ENCODE measurements at regions not wholly inside any gene's neighbourhood (a gene's known extent, or its start where the extent isn't known, plus 50 kb on each side); places are given as distances from the start of the nearest gene placed in this dataset.

DNA sequence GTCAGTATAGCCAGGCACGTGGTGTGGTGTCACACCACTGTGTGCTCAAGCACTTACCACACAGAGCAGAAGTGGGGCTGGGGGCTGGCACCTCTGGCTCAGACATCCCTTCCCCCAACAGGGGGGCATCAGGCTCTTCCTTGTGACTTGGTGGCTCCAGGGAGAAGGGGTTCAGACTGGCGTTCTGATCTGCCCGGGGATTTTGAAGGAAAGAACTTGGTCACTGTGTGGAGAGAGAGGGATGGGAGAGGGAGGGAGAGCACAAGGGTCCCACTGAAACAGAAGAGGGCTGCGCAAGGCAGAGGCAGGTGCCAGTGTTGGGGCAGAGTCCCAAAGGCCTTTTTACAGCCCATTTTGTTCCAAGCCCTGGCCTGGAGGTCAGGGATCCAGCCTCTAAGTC lies 109.7 kb upstream of the ALDH1B1 start:
- intact Hi-C loops (cut with DNase I, micrococcal nuclease): no loop called here
- Mint-ChIP-seq H3K36me3 (ENCODE audit: low read depth) (no peaks in the 10 kb centered on the region), H3K4me1 (peaks cover 13% of the 10 kb centered on the region), H3K9me3 (ENCODE audit: low read depth) (no peaks in the 10 kb centered on the region), H3K27ac (no peak overlapping the region), H3K27me3 (peaks cover under 1% of the 10 kb centered on the region), H3K4me3 (no peak overlapping the region)
- POLR2A ChIA-PET: no interaction called here
- CTCF ChIA-PET: no interaction called here
- DNase-seq (no peak), ATAC-seq (no peak)

DNA sequence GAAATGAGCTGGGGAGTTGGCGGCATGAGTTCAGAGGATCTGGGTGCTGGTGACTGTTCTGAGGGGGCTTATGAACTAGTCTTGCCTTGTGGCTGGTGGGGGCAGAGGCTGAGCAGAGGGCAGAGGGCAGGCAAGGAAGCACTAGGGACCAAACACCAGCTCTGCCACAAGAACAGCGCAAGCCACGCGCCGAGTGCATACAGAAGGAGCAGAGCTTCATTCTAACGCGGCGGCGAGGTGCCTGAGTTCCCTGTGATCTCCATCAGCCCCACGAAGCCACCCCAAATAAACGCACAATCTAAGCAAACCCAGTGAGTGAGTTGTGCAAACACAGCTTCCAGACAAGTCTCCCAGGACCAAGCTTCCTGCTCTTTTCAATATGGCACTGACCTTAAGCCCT lies 110.6 kb upstream of the ALDH1B1 start:
- ChIA-PET POLR2A (no interaction called here), CTCF (interaction anchor here (0.8 kb wide), 1 partner anchor 122 kb away, joined by 3 read pairs; no protein-coding TSS in a partner anchor)
- peaks cover 13% of the 10 kb centered on the region for H3K4me1 Mint-ChIP-seq
- no peak for DNase-seq
- H3K9me3 Mint-ChIP-seq (ENCODE audit: low read depth): no peaks in the 10 kb centered on the region
- ATAC-seq: no peak
- H3K27ac Mint-ChIP-seq: no peak overlapping the region
- no peaks in the 10 kb centered on the region for H3K27me3 Mint-ChIP-seq
- intact Hi-C loops (cut with DNase I, micrococcal nuclease): no loop called here
- no peaks in the 10 kb centered on the region for H3K36me3 Mint-ChIP-seq (ENCODE audit: low read depth)
- no peak overlapping the region for H3K4me3 Mint-ChIP-seq

DNA sequence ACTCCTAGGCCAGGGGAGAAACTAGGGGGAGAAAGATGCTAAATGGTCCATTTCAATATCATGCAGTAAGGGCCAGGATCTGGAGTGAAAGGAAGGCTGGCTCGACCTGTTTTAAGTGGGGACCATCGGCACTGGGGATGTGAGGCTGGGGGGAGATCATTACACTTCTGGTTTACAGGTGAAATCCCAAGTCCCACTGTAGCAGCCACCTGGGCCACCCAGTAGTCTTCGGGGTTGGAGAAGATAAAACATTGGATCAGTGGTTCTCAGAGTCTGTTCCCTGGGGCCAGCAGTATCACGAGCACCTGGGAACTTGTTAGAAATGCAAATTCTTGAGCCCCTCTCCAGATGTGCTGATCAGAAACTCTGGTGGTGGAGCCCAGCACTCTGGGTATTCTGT lies 111.3 kb upstream of the ALDH1B1 start:
- CTCF ChIA-PET: no interaction called here

DNA sequence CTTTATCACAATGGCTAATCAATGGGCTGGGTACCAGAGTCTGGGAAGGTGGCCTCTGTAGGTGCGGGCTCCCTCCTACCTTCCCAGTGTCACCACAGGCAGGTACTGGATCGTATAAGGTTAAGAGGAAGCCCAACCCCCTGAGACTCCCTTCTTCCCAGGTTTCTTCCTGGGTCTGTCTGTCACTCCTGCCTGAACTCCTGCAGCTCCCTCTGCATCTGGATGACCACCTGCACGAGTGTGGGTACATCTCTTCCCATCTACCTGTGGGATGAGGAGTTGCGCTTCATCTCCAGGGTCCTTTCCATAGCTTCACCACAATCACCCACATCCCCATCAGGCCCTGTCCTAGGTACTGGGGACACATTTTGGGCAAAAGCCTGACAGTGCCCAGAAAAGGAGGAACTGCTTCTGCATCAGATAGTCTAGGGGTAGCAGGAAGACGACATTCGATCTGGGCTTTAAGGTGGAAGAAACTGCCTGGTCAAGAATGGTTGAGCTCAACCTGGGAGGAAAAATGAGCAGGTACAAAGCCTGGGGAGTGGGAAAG lies 112.2 kb upstream of the ALDH1B1 start:
- intact Hi-C loops (cut with DNase I, micrococcal nuclease): no loop called here

More for the DNA sequence above, 111.3 kb upstream of the ALDH1B1 start:
- no peaks in the 10 kb centered on the region for H3K27me3 Mint-ChIP-seq
- no peak overlapping the region for H3K27ac Mint-ChIP-seq
- no peaks in the 10 kb centered on the region for H3K9me3 Mint-ChIP-seq (ENCODE audit: low read depth)
- H3K36me3 Mint-ChIP-seq (ENCODE audit: low read depth): no peaks in the 10 kb centered on the region
- H3K4me1 Mint-ChIP-seq: peaks cover 13% of the 10 kb centered on the region
- POLR2A ChIA-PET: no interaction called here
- DNase-seq: no peak
- no peak for ATAC-seq
- H3K4me3 Mint-ChIP-seq: no peak overlapping the region
- intact Hi-C loops (cut with DNase I, micrococcal nuclease): no loop called here

DNA sequence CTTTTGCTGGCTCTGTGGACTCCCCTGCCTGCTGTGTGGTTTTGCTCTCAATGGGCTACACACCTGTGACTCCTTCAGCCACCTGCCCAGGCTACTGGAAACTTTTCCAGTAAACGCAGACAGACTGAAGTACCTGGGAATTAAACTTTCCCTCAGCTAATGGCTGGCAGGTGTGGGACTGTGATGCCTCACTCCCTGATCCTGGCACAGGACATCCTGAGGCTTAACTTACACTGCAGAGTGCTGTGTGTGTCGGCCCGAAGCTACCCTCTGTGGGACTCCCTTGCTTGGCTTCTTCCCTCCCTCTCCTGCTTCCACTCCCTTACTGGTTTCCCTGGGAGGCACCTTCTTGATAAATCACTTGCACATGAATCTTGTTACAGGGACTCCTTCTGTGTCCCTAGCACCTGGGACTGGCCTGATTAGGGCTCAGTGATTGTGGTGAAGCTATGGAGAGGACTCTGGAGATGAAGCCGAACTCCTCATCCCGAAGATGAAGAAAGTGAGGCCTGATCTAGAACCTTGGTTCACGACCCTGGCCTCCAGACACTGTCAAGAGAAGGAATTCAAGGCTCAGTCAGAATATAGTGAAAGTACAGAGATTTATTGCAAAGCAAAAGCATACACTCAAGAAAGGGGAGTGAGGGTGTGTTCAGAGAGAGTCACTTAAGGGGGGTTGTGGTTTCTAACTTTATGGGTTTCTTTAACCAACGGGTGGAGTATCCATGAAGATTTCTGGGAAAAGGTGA lies 113.4 kb upstream of the ALDH1B1 start:
- DNase-seq (no peak), ATAC-seq (no peak)
- no peaks in the 10 kb centered on the region for H3K9me3 Mint-ChIP-seq (ENCODE audit: low read depth)
- CTCF ChIA-PET: interaction anchor here (0.7 kb wide), 1 partner anchor 29 kb away, joined by 3 read pairs; no protein-coding TSS in a partner anchor
- intact Hi-C loops (cut with DNase I, micrococcal nuclease): no loop called here
- no peak overlapping the region for H3K27ac Mint-ChIP-seq
- POLR2A ChIA-PET: no interaction called here
- H3K4me3 Mint-ChIP-seq: no peak overlapping the region
- H3K36me3 Mint-ChIP-seq (ENCODE audit: low read depth): no peaks in the 10 kb centered on the region
- H3K27me3 Mint-ChIP-seq: no peaks in the 10 kb centered on the region
- peaks cover 13% of the 10 kb centered on the region for H3K4me1 Mint-ChIP-seq

More for the DNA sequence above, 112.2 kb upstream of the ALDH1B1 start:
- Mint-ChIP-seq H3K9me3 (ENCODE audit: low read depth) (no peaks in the 10 kb centered on the region), H3K4me3 (no peak overlapping the region), H3K36me3 (ENCODE audit: low read depth) (no peaks in the 10 kb centered on the region), H3K27ac (no peak overlapping the region), H3K27me3 (no peaks in the 10 kb centered on the region), H3K4me1 (peaks cover 13% of the 10 kb centered on the region)
- ChIA-PET CTCF (no interaction called here), POLR2A (no interaction called here)
- DNase-seq (no peak), ATAC-seq (no peak)

DNA sequence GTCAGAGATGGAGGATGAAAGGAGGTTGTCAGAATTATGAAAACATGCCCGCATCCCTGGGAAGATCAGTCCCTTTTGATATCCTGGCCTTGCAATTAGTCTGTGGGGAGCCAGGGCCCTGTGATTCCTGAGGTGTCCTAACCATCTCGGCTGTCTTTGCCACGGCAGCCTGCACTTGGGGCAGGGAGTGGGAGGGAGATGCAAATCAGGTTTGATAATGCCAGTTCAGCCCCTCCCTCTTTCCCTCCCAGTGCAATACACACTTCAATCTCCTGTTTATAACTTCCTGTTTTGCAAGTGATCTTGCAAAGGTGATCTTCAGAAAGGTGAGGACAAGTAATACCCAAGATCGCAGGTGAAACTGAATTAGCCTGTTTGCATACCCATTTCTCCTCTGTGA lies 114.0 kb upstream of the ALDH1B1 start:
- no peaks in the 10 kb centered on the region for H3K9me3 Mint-ChIP-seq (ENCODE audit: low read depth)
- intact Hi-C loops (cut with DNase I, micrococcal nuclease): no loop called here
- no peaks in the 10 kb centered on the region for H3K36me3 Mint-ChIP-seq (ENCODE audit: low read depth)
- POLR2A ChIA-PET: no interaction called here
- no peak overlapping the region for H3K4me3 Mint-ChIP-seq
- CTCF ChIA-PET: no interaction called here
- H3K4me1 Mint-ChIP-seq: peaks cover 13% of the 10 kb centered on the region
- no peak overlapping the region for H3K27ac Mint-ChIP-seq
- ATAC-seq (no peak), DNase-seq (peak; percentile 10)
- H3K27me3 Mint-ChIP-seq: no peaks in the 10 kb centered on the region

DNA sequence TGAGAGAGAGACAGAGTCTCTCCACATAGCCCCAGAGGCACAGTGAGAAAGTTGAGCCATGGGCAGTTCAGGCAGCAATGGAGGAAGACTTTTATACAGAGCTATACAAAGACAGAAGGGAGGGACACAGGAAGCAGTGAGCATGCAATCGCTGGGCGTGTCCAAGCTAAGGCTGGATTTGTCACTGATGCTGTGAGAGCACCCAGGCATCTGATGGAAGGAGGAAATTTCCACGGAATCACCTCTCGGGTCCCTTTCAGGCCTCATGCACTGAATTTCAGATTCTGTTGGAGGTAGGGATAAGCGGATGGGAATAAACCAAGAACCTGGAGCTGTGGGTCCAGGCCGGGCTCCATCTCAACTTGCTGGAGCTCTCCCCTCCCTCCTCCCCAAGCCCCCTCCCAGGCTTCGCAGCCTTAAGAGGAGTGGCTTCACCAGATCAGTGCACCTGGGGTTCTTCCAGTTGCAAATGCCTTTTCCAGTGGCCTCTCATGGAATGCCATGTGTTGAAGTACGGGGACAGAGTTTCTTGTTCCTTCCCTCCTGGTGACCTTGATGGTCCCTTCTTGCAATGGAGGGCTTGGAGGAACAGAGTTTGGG lies 114.8 kb upstream of the ALDH1B1 start:
- no peak overlapping the region for H3K4me3 Mint-ChIP-seq
- ATAC-seq (no peak), DNase-seq (no peak)
- POLR2A ChIA-PET: no interaction called here
- no peaks in the 10 kb centered on the region for H3K9me3 Mint-ChIP-seq (ENCODE audit: low read depth)
- H3K4me1 Mint-ChIP-seq: peaks cover 13% of the 10 kb centered on the region
- H3K27ac Mint-ChIP-seq: no peak overlapping the region
- CTCF ChIA-PET: no interaction called here
- H3K27me3 Mint-ChIP-seq: no peaks in the 10 kb centered on the region
- no peaks in the 10 kb centered on the region for H3K36me3 Mint-ChIP-seq (ENCODE audit: low read depth)
- intact Hi-C loops (cut with DNase I, micrococcal nuclease): no loop called here

DNA sequence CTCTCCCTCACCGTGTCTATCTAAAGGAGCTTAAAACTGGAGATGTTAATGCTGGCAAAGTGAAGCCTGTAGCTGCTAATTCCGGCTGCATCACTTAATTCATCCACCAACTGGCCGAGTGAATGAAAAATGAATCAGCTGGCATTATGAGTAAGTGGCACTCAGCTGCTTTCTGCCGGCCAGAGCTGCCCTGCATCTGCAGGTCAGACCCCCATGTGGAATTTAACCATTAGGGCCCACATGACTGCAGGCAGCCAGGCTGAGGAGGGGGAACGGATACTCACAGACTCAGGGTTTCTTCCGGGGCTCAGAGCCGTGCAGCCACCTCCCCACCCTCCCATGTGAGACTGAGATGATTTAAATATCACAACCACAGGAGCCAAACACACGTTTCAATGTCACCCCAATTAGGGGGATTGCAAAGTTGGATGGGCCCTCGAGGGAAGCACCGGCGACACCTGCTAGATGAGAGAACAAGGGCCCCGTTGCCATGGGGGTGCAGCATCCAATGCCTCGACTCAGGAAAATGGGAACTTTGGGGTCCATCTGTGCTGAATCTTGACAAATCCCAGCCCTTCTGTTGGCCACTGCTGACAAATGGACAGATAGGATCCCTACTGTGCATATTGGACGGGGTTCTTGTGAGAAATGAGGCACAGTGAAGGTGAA lies 115.6 kb upstream of the ALDH1B1 start:
- no peaks in the 10 kb centered on the region for H3K27me3 Mint-ChIP-seq
- intact Hi-C loops (cut with DNase I, micrococcal nuclease): no loop called here

DNA sequence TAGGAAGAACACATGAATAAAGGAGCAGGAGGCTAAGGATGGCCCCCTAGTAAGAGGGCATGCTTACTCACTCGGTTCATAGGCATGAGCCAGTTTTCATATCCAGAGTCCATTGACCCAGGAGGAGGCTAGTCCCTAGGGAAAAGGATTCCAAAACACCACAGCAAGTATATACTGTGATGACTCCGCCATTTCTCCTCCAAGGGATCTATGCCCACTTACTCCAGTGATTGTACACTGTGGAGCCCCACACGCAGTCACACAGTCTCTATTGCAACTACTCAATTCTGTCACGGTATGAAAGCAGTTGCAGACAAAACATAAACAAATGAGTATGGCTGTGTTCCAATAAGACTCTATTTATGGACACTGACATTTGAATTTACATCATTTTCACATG lies 117.7 kb upstream of the ALDH1B1 start:
- no peaks in the 10 kb centered on the region for H3K27me3 Mint-ChIP-seq
- intact Hi-C loops (cut with DNase I, micrococcal nuclease): no loop called here
- ATAC-seq (no peak), DNase-seq (no peak)
- POLR2A ChIA-PET: no interaction called here
- CTCF ChIA-PET: no interaction called here
- H3K36me3 Mint-ChIP-seq (ENCODE audit: low read depth): no peaks in the 10 kb centered on the region
- H3K9me3 Mint-ChIP-seq (ENCODE audit: low read depth): no peaks in the 10 kb centered on the region
- no peak overlapping the region for H3K4me3 Mint-ChIP-seq
- no peak overlapping the region for H3K27ac Mint-ChIP-seq
- H3K4me1 Mint-ChIP-seq: peaks cover 13% of the 10 kb centered on the region

More for the DNA sequence above, 115.6 kb upstream of the ALDH1B1 start:
- CTCF ChIA-PET: interaction anchor here (0.6 kb wide), 2 partner anchors 9 to 11 kb away, joined by 3 read pairs; no protein-coding TSS in a partner anchor
- POLR2A ChIA-PET: no interaction called here
- Mint-ChIP-seq H3K4me3 (no peak overlapping the region), H3K9me3 (ENCODE audit: low read depth) (no peaks in the 10 kb centered on the region), H3K27ac (no peak overlapping the region), H3K4me1 (peaks cover 13% of the 10 kb centered on the region), H3K36me3 (ENCODE audit: low read depth) (no peaks in the 10 kb centered on the region)
- no peak for DNase-seq
- ATAC-seq: no peak

DNA sequence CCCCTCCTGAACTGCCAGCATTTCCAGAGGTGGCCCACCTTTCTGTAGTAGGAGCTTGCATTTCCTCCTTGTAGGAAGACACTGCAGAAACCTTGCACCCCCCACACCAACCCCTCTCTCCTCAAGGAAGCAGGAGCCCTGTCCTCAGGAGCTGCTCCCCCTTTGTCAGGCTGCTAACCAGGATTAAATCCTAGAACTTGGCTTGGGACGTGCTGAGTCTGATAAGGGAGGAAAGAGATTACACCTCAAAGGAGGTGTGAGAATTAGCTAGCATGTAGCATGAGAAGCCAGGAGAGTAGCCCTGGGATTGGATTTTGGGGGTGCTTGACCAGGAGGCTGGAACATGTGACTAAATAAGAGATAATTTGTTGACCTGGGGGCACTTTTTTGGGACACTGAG lies 119.8 kb upstream of the ALDH1B1 start:
- POLR2A ChIA-PET: no interaction called here
- H3K27me3 Mint-ChIP-seq: no peaks in the 10 kb centered on the region
- no peak overlapping the region for H3K4me3 Mint-ChIP-seq
- ATAC-seq: no peak
- no peaks in the 10 kb centered on the region for H3K4me1 Mint-ChIP-seq
- H3K36me3 Mint-ChIP-seq (ENCODE audit: low read depth): no peaks in the 10 kb centered on the region
- CTCF ChIA-PET: interaction anchor here (0.6 to 1.0 kb wide), 2 partner anchors 9 to 37 kb away, joined by 3 to 4 read pairs; no protein-coding TSS in a partner anchor
- intact Hi-C loops (cut with DNase I, micrococcal nuclease): no loop called here
- H3K9me3 Mint-ChIP-seq (ENCODE audit: low read depth): no peaks in the 10 kb centered on the region
- no peak for DNase-seq
- no peak overlapping the region for H3K27ac Mint-ChIP-seq

DNA sequence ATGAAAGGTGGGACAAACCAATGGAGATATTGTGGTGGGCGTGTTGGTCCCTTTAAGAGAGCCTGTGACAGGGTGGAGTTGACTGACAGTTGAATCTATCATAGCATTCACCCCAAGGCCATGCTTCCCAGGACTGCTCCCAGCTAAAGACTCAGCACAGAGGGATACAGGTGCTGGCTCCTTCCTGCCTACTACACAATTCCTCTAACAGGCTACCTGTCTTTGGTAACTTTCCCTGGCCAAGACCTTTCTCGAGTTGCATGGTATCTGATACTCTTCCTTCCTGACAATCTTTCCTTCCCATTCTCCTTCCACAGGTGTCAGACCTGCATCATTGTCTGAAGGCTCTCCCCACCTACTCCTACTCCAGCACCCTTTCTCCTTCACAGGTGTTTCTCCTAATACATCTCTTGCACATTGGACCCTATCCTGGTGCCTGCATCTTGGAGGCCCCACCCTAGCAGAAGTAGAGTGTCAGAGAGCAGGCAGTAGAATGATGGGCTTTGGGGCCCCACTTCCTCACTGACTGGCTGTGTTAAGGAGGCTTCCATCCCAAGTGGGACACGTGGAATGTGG lies 120.7 kb upstream of the ALDH1B1 start:
- intact Hi-C loops (cut with DNase I, micrococcal nuclease): no loop called here
- ChIA-PET POLR2A (no interaction called here), CTCF (interaction anchor here (1.0 kb wide), 1 partner anchor 8 kb away, joined by 4 read pairs; no protein-coding TSS in a partner anchor)
- Mint-ChIP-seq H3K36me3 (ENCODE audit: low read depth) (no peaks in the 10 kb centered on the region), H3K27me3 (no peaks in the 10 kb centered on the region), H3K27ac (no peak overlapping the region), H3K9me3 (ENCODE audit: low read depth) (peaks cover under 1% of the 10 kb centered on the region), H3K4me1 (no peaks in the 10 kb centered on the region), H3K4me3 (no peak overlapping the region)
- DNase-seq (no peak), ATAC-seq (no peak)

Measured in activated CD4-positive, alpha-beta T cell treated with anti-CD3 and anti-CD28 coated beads for 36 hours (primary cell).